H1 (cell line): ENCODE measurements at regions not wholly inside any gene's neighbourhood (a gene's known extent, or its start where the extent isn't known, plus 50 kb on each side); places are given as distances from the start of the nearest gene placed in this dataset.

ENCODE experiments used
- CTCF ChIA-PET: fragments of 300-600 bp; sonication (Branson Sonifier 250); formaldehyde crosslinking; loops from one replicate; lab custom pipeline; 2021; ENCODE audit not compliant: partially characterized antibody; lab: Charles Lee
- POLR2A ChIA-PET: fragments of 300-600 bp; sonication (Branson Sonifier 250); formaldehyde crosslinking; loops from one replicate; lab custom pipeline; 2021; ENCODE audit warnings: inconsistent platforms; ENCODE audit not compliant: partially characterized antibody; lab: Charles Lee
- DNase-seq, 2 experiments: peaks; one replicate each; pipeline versions ENCODE4 v3.0.0 to v3.0.0-alpha.2; 2010 to 2022; ENCODE audit warnings: low spot score in 2 of 2, low read depth in 1 of 2, mixed read lengths in 1 of 2
- FAIRE-seq: peaks from 2 replicates; lab custom pipeline; 2011; peaks lifted over from hg19 to GRCh38; lab: Jason Lieb, UNC
- H2AFZ ChIP-seq: 2 replicates; pipeline ENCODE4 v1.8.1; 2012; ENCODE audit warnings: low read length, inconsistent platforms
- H2AK5ac ChIP-seq: 2 replicates; pipeline ENCODE4 v1.6.1; 2013; ENCODE audit warnings: low read depth, low read length
- H2BK120ac ChIP-seq: replicated peaks from 2 replicates; pipeline ENCODE3; 2013; ENCODE audit warnings: low read depth, low read length, inconsistent platforms
- H2BK12ac ChIP-seq: 2 replicates; pipeline ENCODE4 v1.6.1; 2013; ENCODE audit warnings: low read depth, low read length
- H2BK15ac ChIP-seq: 2 replicates; pipeline ENCODE4 v1.6.1; 2013; ENCODE audit warnings: low read length
- H2BK20ac ChIP-seq: 2 replicates; pipeline ENCODE4 v1.6.1; 2013; ENCODE audit warnings: low read length
- H2BK5ac ChIP-seq: 2 replicates; pipeline ENCODE4 v1.6.1; 2013; ENCODE audit warnings: low read depth, low read length
- H3K14ac ChIP-seq: 2 replicates; pipeline ENCODE4 v1.6.1; 2013; ENCODE audit warnings: inconsistent platforms; ENCODE audit not compliant: insufficient read length
- H3K18ac ChIP-seq: 2 replicates; pipeline ENCODE4 v1.6.1; 2013; ENCODE audit warnings: low read length; ENCODE audit errors: extremely low read depth
- H3K23ac ChIP-seq: 2 replicates; pipeline ENCODE4 v1.6.1; 2013; ENCODE audit warnings: inconsistent platforms; ENCODE audit not compliant: insufficient read length
- H3K23me2 ChIP-seq: 2 replicates; pipeline ENCODE4 v1.6.1; 2013; ENCODE audit warnings: low read depth, low read length
- H3K27ac ChIP-seq: 2 replicates; pipeline ENCODE4 v1.6.1; 2011; ENCODE audit warnings: low read depth, low read length, inconsistent platforms
- H3K27me3 ChIP-seq, 4 experiments: replicated peaks in 1 of 4; 1 replicate in 1 of 4; 2 replicates in 3 of 4; pipeline versions ENCODE4 v1.6.1 to v1.8.1; 2011 to 2013; ENCODE audit warnings: low read length in 3 of 4, mild to moderate bottlenecking in 3 of 4, inconsistent platforms in 2 of 4, mixed read lengths in 2 of 4, moderate library complexity in 1 of 4; ENCODE audit not compliant: control insufficient read depth in 3 of 4, insufficient read depth in 3 of 4; ENCODE audit errors: extremely low read depth in 1 of 4
- H3K36me3 ChIP-seq, 4 experiments: 2 replicates each; pipeline versions ENCODE4 v1.6.1 to v1.8.1; 2011 to 2013; ENCODE audit warnings: mild to moderate bottlenecking in 4 of 4, low read length in 3 of 4, moderate library complexity in 2 of 4, control low read depth in 1 of 4, inconsistent platforms in 1 of 4; ENCODE audit not compliant: insufficient read depth in 4 of 4, control insufficient read depth in 2 of 4
- H3K4ac ChIP-seq: replicated peaks from 2 replicates; pipeline ENCODE3; 2013; ENCODE audit warnings: low read length, low read depth, mixed read lengths, inconsistent platforms; ENCODE audit not compliant: insufficient read length
- H3K4me1 ChIP-seq, 4 experiments: replicated peaks in 1 of 4; 1 replicate in 1 of 4; 2 replicates in 3 of 4; pipeline versions ENCODE4 v1.6.1 to v1.8.1; 2011 to 2013; ENCODE audit warnings: low read length in 3 of 4, inconsistent platforms in 2 of 4, mixed read lengths in 1 of 4; ENCODE audit not compliant: insufficient read depth in 4 of 4, control insufficient read depth in 3 of 4
- H3K4me2 ChIP-seq, 2 experiments: 2 replicates each; pipeline versions ENCODE4 v1.6.1 to v1.8.1; 2011 to 2013; ENCODE audit warnings: low read depth in 2 of 2, low read length in 2 of 2, control low read depth in 1 of 2, inconsistent platforms in 1 of 2, mild to moderate bottlenecking in 1 of 2; ENCODE audit not compliant: insufficient read depth in 1 of 2
- H3K4me3 ChIP-seq, 4 experiments: fragments of 200-600, 300-600 bp in 1 of 4; sonication (generic), shearing (Covaris generic), sonication (Bioruptor Twin) in 1 of 4; 2 replicates each; pipeline versions ENCODE4 v1.5.1 to v1.8.1; 2011 to 2016; ENCODE audit warnings: low read length in 4 of 4, low read depth in 3 of 4, control low read depth in 2 of 4, inconsistent platforms in 2 of 4, mild to moderate bottlenecking in 2 of 4, mixed read lengths in 1 of 4, moderate library complexity in 1 of 4; ENCODE audit not compliant: insufficient read depth in 2 of 4; ENCODE audit errors: extremely low read depth in 1 of 4
- H3K56ac ChIP-seq: replicated peaks from 2 replicates; pipeline ENCODE3; 2013; ENCODE audit warnings: low read depth, mild to moderate bottlenecking, mixed read lengths, low read length, inconsistent platforms; ENCODE audit not compliant: insufficient read length
- H3K79me1 ChIP-seq: 2 replicates; pipeline ENCODE4 v1.6.1; 2013; ENCODE audit warnings: low read depth, low read length, control low read depth
- H3K79me2 ChIP-seq, 2 experiments: 2 replicates each; pipeline versions ENCODE4 v1.6.1 to v1.8.1; 2012 to 2013; ENCODE audit warnings: low read length in 2 of 2, mild to moderate bottlenecking in 2 of 2, inconsistent platforms in 1 of 2; ENCODE audit not compliant: insufficient read depth in 2 of 2, control insufficient read depth in 1 of 2
- H3K9ac ChIP-seq, 4 experiments: replicated peaks in 1 of 4; 1 replicate in 1 of 4; 2 replicates in 3 of 4; pipeline versions ENCODE4 v1.6.1 to v1.8.1; 2011 to 2013; ENCODE audit warnings: low read depth in 3 of 4, low read length in 3 of 4, control low read depth in 2 of 4, mild to moderate bottlenecking in 2 of 4, moderate library complexity in 2 of 4, inconsistent platforms in 1 of 4; ENCODE audit errors: extremely low read depth in 1 of 4
- H3K9me3 ChIP-seq, 2 experiments: 2 replicates each; pipeline versions ENCODE4 v1.6.1 to v1.8.1; 2012 to 2013; ENCODE audit warnings: mild to moderate bottlenecking in 2 of 2, moderate library complexity in 2 of 2, control low read depth in 1 of 2, inconsistent platforms in 1 of 2, low read depth in 1 of 2, low read length in 1 of 2, mixed read lengths in 1 of 2; ENCODE audit not compliant: insufficient read depth in 2 of 2
- H4K20me1 ChIP-seq, 2 experiments: replicated peaks in 1 of 2; 2 replicates each; pipeline versions ENCODE3 to v1.8.1; 2011 to 2013; ENCODE audit warnings: inconsistent platforms in 2 of 2, low read length in 2 of 2, mild to moderate bottlenecking in 1 of 2; ENCODE audit not compliant: insufficient read depth in 2 of 2, control insufficient read depth in 1 of 2
- H4K5ac ChIP-seq: 2 replicates; pipeline ENCODE4 v1.6.1; 2013; ENCODE audit warnings: low read length, low read depth, mixed read lengths, inconsistent platforms; ENCODE audit not compliant: insufficient read length
- H4K8ac ChIP-seq: 2 replicates; pipeline ENCODE4 v1.8.0; 2013; ENCODE audit warnings: mild to moderate bottlenecking, moderate library complexity, low read length, inconsistent platforms; ENCODE audit not compliant: insufficient read depth; ENCODE audit errors: extremely low read depth
- H4K91ac ChIP-seq: replicated peaks from 2 replicates; pipeline ENCODE3; 2013; ENCODE audit warnings: low read length, mixed read lengths, inconsistent platforms; ENCODE audit not compliant: insufficient read length
- CHD2 ChIP-seq: IDR thresholded peaks from 2 replicates; pipeline ENCODE4 v1.6.1; 2012; ENCODE audit warnings: low read length, improper control_type of control experiment
- JUN ChIP-seq: IDR thresholded peaks from 2 replicates; pipeline ENCODE4 v1.6.1; 2011; ENCODE audit warnings: low read depth, mild to moderate bottlenecking, improper control_type of control experiment, low read length
- PHF8 ChIP-seq: fragments of 200-600 bp; sonication (generic); conservative IDR thresholded peaks from 2 replicates; pipeline ENCODE4 v1.7.1; 2012; ENCODE audit warnings: low read depth, mild to moderate bottlenecking, inconsistent platforms, low read length, moderate library complexity
- RFX5 ChIP-seq: IDR thresholded peaks from 2 replicates; pipeline ENCODE4 v1.6.1; 2011; ENCODE audit warnings: low read depth, low read length, improper control_type of control experiment, borderline replicate concordance
- SP2 ChIP-seq: IDR thresholded peaks from 2 replicates; pipeline ENCODE4 v1.6.1; 2012; ENCODE audit warnings: mild to moderate bottlenecking, low read length, inconsistent platforms
- YY1 ChIP-seq: IDR thresholded peaks from 2 replicates; pipeline ENCODE4 v1.6.1; 2011; ENCODE audit warnings: low read depth, mild to moderate bottlenecking, low read length
- ZNF274 ChIP-seq: IDR thresholded peaks from 2 replicates; pipeline ENCODE4 v1.7.0; 2012; ENCODE audit warnings: low read length, borderline replicate concordance; ENCODE audit errors: extremely low read depth
- WGBS, 2 experiments: shearing (Covaris generic) in 1 of 2; methylation state at CpG; one replicate each; pipeline versions ENCODE4 v1.1.6 to v1.1.7; 2013 to 2015; ENCODE audit warnings: low lambda C conversion rate in 2 of 2, mixed read lengths in 2 of 2, inconsistent platforms in 1 of 2, low coverage in 1 of 2, missing lambda C conversion rate in 1 of 2; ENCODE audit not compliant: insufficient replicate concordance in 2 of 2, insufficient coverage in 1 of 2, insufficient read length in 1 of 2; ENCODE audit errors: extremely low coverage in 1 of 2, missing lambda C conversion rate in 1 of 2; 5-methylcytosine and 5-hydroxymethylcytosine counted together

- Histone ChIP-seq H2AFZ (no peak overlapping the region), H3K9me3 (no peaks in the 10 kb centered on the region), H3K23ac (no peak overlapping the region), H4K91ac (no peak overlapping the region), H2BK20ac (no peak overlapping the region), H3K14ac (no peak overlapping the region), H3K4me1 (no peaks in the 10 kb centered on the region), H2BK120ac (no peak overlapping the region), H2AK5ac (no peak overlapping the region), H3K18ac (no peak overlapping the region), H4K8ac (no peak overlapping the region), H3K27me3 (no peaks in the 10 kb centered on the region), H3K4ac (no peak overlapping the region), H3K27ac (no peak overlapping the region), H3K36me3 (no peaks in the 10 kb centered on the region), H3K56ac (no peak overlapping the region), H3K79me1 (no peaks in the 10 kb centered on the region), H4K20me1 (no peaks in the 10 kb centered on the region), H2BK12ac (no peak overlapping the region), H2BK5ac (no peak overlapping the region), H3K23me2 (no peaks in the 10 kb centered on the region), H4K5ac (no peak overlapping the region), H3K4me3 (no peak overlapping the region), H3K79me2 (no peaks in the 10 kb centered on the region), H3K9ac (no peak overlapping the region), H2BK15ac (no peak overlapping the region)
- FAIRE-seq (no peak), DNase-seq (no peak)
- POLR2A ChIA-PET = no interaction called here
- CTCF ChIA-PET = no interaction called here
- 89% methylated on average over 2 of the region's 2 CpGs; no CpG with 5 or more reads in 1 of the 2 experiments for WGBS, 2 experiments
- TF ChIP-seq RFX5 (no peak), CHD2 (no peak), YY1 (no peak), JUN (no peak), PHF8 (no peak), ZNF274 (no peak), SP2 (no peak)
- TF ChIP-seq, all 59 proteins: peak for 0
- H3K4me2 ChIP-seq = no peak overlapping the region
These were observed 943.2 kb upstream of the AGA start for GRCh38 chr4:178385481-178385880.
